ENCODE measurements at regions not wholly inside any gene's neighbourhood (a gene's known extent, or its start where the extent isn't known, plus 50 kb on each side); places are given as distances from the start of the nearest gene placed in this dataset.

DNA sequence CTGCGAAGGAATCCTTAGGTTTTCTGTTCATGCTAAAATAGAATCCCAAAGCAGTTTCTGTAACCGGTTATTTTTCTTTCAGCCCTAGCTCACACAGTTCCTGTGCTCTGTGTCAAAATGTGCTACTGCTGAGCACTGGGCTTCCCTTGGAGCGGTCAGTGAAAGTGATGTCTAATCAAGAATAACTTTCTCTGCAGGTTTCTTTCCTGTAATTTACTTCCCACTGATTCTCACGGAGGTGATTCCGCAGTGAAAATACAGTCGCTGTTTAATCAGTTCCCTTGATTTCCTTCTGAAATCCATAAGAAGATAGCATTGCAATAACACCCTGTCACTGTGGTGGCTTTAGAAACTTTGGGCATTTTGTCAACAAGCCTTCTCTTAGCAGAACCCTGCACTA is 112.0 kb upstream of the ISL1 start:
- Histone ChIP-seq H3K9me3 (no peaks in the 10 kb centered on the region), H3K27ac (no peak overlapping the region), H3K4me1 (no peaks in the 10 kb centered on the region), H3K27me3 (no peaks in the 10 kb centered on the region), H3K36me3 (no peaks in the 10 kb centered on the region), H3K4me3 (no peak overlapping the region)
- no peak for ATAC-seq
- TF ChIP-seq POLR2A (IDR thresholded peaks at IDR 0.05) (no peak), EP300 (IDR thresholded peaks at IDR 0.05) (no peak), POLR2AphosphoS5 (IDR thresholded peaks at IDR 0.05) (no peak)
- TF ChIP-seq, protein P1, sequence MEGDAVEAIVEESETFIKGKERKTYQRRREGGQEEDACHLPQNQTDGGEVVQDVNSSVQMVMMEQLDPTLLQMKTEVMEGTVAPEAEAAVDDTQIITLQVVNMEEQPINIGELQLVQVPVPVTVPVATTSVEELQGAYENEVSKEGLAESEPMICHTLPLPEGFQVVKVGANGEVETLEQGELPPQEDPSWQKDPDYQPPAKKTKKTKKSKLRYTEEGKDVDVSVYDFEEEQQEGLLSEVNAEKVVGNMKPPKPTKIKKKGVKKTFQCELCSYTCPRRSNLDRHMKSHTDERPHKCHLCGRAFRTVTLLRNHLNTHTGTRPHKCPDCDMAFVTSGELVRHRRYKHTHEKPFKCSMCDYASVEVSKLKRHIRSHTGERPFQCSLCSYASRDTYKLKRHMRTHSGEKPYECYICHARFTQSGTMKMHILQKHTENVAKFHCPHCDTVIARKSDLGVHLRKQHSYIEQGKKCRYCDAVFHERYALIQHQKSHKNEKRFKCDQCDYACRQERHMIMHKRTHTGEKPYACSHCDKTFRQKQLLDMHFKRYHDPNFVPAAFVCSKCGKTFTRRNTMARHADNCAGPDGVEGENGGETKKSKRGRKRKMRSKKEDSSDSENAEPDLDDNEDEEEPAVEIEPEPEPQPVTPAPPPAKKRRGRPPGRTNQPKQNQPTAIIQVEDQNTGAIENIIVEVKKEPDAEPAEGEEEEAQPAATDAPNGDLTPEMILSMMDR (IDR thresholded peaks at IDR 0.05): no peak
- 74 to 79% methylated on average over 6 of the region's 6 CpGs for WGBS, 2 donors (ENCODE audit: low coverage in 1 of 2)

DNA sequence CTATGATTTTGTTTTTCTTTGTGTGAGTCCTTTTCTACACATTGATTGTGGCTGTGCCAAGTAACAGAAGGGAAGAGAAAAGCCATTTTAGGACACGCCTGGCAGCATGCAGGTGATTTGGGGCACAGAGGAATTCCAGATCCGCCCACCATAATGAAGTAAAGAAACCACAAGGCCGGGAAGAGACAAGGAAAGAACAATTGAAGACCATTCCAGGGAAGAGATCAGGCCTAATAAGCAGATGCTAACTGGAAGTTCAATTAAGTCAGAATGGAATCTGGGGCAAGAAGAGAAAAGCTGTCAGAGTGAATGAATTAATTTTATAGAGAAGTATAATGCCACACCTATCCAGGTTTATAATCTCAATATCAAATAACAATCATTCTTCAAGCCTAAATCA is 110.2 kb upstream of the ISL1 start:
- Histone ChIP-seq H3K27ac (no peak overlapping the region), H3K27me3 (no peaks in the 10 kb centered on the region), H3K9me3 (no peaks in the 10 kb centered on the region), H3K4me3 (no peak overlapping the region), H3K36me3 (no peaks in the 10 kb centered on the region), H3K4me1 (no peaks in the 10 kb centered on the region)
- ATAC-seq: no peak
- 79 to 80% methylated on average over 1 to 2 of the region's 3 CpGs for WGBS, 2 donors (ENCODE audit: low coverage in 1 of 2)
- no peak for TF ChIP-seq POLR2AphosphoS5 (IDR thresholded peaks at IDR 0.05)
- no peak for TF ChIP-seq POLR2A (IDR thresholded peaks at IDR 0.05)
- TF ChIP-seq, protein P1 (IDR thresholded peaks at IDR 0.05): no peak
- TF ChIP-seq EP300 (IDR thresholded peaks at IDR 0.05): no peak

DNA sequence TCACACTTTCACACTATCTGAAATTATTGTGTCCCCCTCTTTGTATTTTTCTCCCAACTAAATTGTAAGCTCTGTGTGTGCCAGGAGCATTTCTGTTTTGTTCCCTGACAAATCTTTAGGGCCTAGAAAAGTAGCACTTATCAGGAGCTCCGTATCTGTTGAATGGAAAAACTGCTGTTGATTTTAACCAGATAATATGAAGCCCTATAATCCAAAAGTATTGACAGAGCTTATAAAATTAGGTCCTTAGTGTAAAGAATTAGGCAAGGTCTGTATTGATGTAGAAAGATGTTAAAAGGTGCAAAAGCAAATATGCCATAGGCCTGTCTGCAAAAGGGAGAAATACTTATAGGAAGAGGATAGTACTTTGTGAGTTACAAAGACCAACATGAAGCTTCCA is 109.4 kb upstream of the ISL1 start:
- TF ChIP-seq POLR2A (IDR thresholded peaks at IDR 0.05): no peak
- TF ChIP-seq POLR2AphosphoS5 (IDR thresholded peaks at IDR 0.05): no peak
- no peak for TF ChIP-seq EP300 (IDR thresholded peaks at IDR 0.05)
- TF ChIP-seq, protein P1 (IDR thresholded peaks at IDR 0.05): no peak

DNA sequence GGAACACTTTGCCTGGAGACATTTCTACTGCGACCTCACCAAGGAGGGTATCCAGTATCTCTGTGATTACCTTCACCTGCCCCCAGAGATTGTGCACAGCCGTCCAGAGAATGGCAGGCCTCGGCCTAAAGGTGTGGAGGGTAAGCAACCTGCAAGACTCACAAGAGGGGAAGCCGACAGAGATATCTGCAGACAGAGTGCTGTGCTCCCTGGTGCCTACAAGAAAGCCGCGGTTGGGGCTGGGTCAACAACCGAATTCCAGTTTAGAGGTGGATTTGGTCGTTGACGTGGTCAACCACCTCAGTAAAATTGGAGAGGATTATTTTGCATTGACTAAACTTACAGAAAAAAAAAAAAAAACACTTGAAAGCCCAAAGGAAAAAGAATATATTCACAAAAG is 107.8 kb upstream of the ISL1 start:
- ATAC-seq: no peak
- TF ChIP-seq, protein P1 (IDR thresholded peaks at IDR 0.05): no peak
- TF ChIP-seq EP300 (IDR thresholded peaks at IDR 0.05): no peak
- no peak for TF ChIP-seq POLR2AphosphoS5 (IDR thresholded peaks at IDR 0.05)
- TF ChIP-seq POLR2A (IDR thresholded peaks at IDR 0.05): no peak

More for the DNA sequence above, 109.4 kb upstream of the ISL1 start:
- H3K4me1 ChIP-seq: no peaks in the 10 kb centered on the region
- no peaks in the 10 kb centered on the region for H3K27me3 ChIP-seq
- no peak overlapping the region for H3K4me3 ChIP-seq
- H3K27ac ChIP-seq: no peak overlapping the region
- WGBS, 2 donors (ENCODE audit: low coverage in 1 of 2): 88% methylated on average over 1 of the region's 1 CpG; no CpG with 5 or more reads in 1 of the 2 donors
- ATAC-seq: no peak
- no peaks in the 10 kb centered on the region for H3K9me3 ChIP-seq
- no peaks in the 10 kb centered on the region for H3K36me3 ChIP-seq

DNA sequence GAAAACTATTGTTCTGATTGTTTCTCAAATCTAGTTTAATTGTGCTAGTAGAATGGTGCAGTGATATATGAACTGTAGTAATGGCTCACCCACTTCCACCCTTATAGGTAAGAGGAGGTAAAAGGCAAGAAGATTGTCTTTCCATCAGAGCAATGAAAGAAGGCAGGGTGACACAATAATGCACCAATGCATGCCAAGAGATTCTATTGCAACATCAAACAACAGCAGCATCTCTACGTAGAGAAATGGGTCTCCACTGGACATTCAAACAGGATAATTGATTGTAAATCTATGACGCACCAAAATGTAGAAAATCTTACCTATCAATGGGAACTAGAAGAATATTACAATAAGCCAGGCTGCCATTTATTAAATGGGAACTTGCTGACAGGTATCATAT is 107.0 kb upstream of the ISL1 start:
- no peaks in the 10 kb centered on the region for H3K36me3 ChIP-seq
- H3K9me3 ChIP-seq: no peaks in the 10 kb centered on the region
- WGBS, 2 donors (ENCODE audit: low coverage in 1 of 2): 100% methylated on average over 1 to 2 of the region's 2 CpGs
- no peaks in the 10 kb centered on the region for H3K4me1 ChIP-seq
- no peak for ATAC-seq
- no peak overlapping the region for H3K4me3 ChIP-seq
- TF ChIP-seq EP300 (IDR thresholded peaks at IDR 0.05): no peak
- no peak for TF ChIP-seq POLR2A (IDR thresholded peaks at IDR 0.05)
- no peak overlapping the region for H3K27ac ChIP-seq
- H3K27me3 ChIP-seq: no peaks in the 10 kb centered on the region

More for the DNA sequence above, 107.8 kb upstream of the ISL1 start:
- Histone ChIP-seq H3K4me1 (no peaks in the 10 kb centered on the region), H3K9me3 (no peaks in the 10 kb centered on the region), H3K36me3 (no peaks in the 10 kb centered on the region), H3K27ac (no peak overlapping the region), H3K4me3 (no peak overlapping the region), H3K27me3 (no peaks in the 10 kb centered on the region)
- WGBS, 2 donors (ENCODE audit: low coverage in 1 of 2): 90 to 93% methylated on average over 3 of the region's 9 CpGs
